ENCODE measurements at regions not wholly inside any gene's neighbourhood (a gene's known extent, or its start where the extent isn't known, plus 50 kb on each side); places are given as distances from the start of the nearest gene placed in this dataset.

DNA sequence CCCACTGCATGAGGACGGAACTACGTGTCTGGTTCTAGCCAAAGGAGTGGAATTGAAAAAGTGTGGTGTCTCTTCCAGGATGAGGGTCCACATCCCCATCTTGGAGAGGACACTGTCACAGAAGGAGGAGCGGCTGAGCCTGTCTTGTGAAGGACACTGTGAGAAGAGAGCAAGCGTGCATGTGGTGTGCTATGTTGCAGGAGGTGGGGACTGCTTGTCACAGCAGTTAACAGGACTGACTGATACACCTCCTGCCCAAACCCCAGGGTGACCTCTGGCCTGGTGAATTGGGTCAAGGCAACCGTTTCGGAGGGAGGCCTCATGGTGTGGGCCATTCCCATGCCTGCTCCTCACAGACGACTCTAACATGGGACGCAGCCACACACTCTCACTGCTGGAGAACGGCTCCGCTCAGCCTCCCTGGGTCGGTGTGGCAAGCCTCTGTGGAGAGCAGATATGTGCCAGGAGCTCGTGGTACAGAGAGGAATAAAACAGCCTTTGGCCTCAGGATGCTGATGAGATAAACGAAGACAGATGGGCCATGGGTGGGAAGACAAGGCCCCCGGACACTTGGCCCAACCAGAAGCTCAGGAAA lies 56.4 kb upstream of the RBFOX3 start:
- Histone ChIP-seq H4K20me1 (ENCODE audit: insufficient read depth, low read length) (no peaks in the 10 kb centered on the region), H3K9me3 (ENCODE audit: low read length) (no peaks in the 10 kb centered on the region), H3K4me2 (ENCODE audit: low read depth, low read length) (no peak overlapping the region), H3K9ac (ENCODE audit: insufficient read depth, low read depth, low read length) (no peak overlapping the region), H3K4me1 (ENCODE audit: insufficient read depth, low read length) (no peaks in the 10 kb centered on the region), H2AFZ (ENCODE audit: low read length) (no peak overlapping the region), H3K36me3 (replicated peaks in 1 of 2; ENCODE audit: control insufficient read depth in 1 of 2, insufficient read depth in 2 of 2, low read length in 2 of 2) (no peaks in the 10 kb centered on the region), H3K27ac (ENCODE audit: extremely low read length, insufficient read depth, low read length) (no peak overlapping the region), H3K4me3 (replicated peaks in 1 of 3; ENCODE audit: insufficient read depth in 1 of 3, low read depth in 2 of 3, low read length in 3 of 3) (no peak overlapping the region), H3K79me2 (ENCODE audit: insufficient read depth, low read length) (no peaks in the 10 kb centered on the region), H3K27me3 (ENCODE audit: control insufficient read depth in 1 of 2, insufficient read depth in 2 of 2, low read length in 2 of 2) (peaks cover 11 to 66% of the 10 kb centered on the region in 2 experiments; a peak in 3 of 5 replicates)
- POLR2A ChIA-PET = no interaction called here
- in situ Hi-C loops (cut with HindIII; ENCODE audit: extremely low pct_ligation_motif_present, low pct_unique_long_range_greater_than_20kb) = no loop called here
- no peak for FAIRE-seq
- ATAC-seq = no peak
- no TSS peak for BruUV-seq (replicated peaks)
- TF ChIP-seq EED (CRISPR knock-in tag; IDR thresholded peaks at IDR 0.05) (no peak), ZNF777 (CRISPR knock-in tag; IDR thresholded peaks at IDR 0.05) (no peak), TOPORS (CRISPR knock-in tag; IDR thresholded peaks at IDR 0.05) (no peak), RBAK (CRISPR knock-in tag; IDR thresholded peaks at IDR 0.05) (peak; percentile 91), ZNF768 (CRISPR knock-in tag; IDR thresholded peaks at IDR 0.05) (no peak), CEBPG (CRISPR knock-in tag; IDR thresholded peaks at IDR 0.05) (no peak)
- intact Hi-C loops (cut with micrococcal nuclease; ENCODE audit: unreplicated experiment) = no loop called here
- CTCF ChIA-PET (ENCODE audit: low intra/inter-chr PET ratio, low total read pairs) = no interaction called here
- 13% methylated on average over 13 of the region's 14 CpGs for WGBS (ENCODE audit: low lambda C conversion rate)
- DNase-seq (ENCODE audit: low spot score) = no peak

DNA sequence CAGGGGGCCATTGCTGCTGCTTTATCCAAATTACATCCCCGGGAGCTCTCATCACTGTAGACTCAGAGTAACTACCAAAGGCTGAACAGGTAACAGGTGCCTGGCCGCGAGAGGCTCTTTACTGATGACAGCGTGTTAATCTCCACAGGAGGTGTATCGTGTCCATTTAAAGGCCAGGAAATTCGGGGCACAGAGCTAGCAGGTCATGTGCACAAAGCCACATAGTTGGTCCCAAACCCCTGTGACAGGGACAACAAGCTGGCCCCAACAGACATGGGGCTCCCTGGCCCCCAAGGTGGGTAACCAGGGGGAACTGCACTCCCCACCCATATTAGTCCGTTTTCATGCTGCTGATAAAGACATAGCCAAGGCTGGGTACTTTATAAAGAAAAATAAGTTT lies 55.3 kb upstream of the RBFOX3 start:
- DNase-seq (ENCODE audit: low spot score) (no peak), FAIRE-seq (no peak), ATAC-seq (no peak)
- ChIA-PET POLR2A (no interaction called here), CTCF (ENCODE audit: low intra/inter-chr PET ratio, low total read pairs) (no interaction called here)
- no peaks in the 10 kb centered on the region for H3K79me2 ChIP-seq (ENCODE audit: insufficient read depth, low read length)
- peaks cover 11 to 62% of the 10 kb centered on the region in 2 experiments; a peak in 3 of 5 replicates for H3K27me3 ChIP-seq (ENCODE audit: control insufficient read depth in 1 of 2, insufficient read depth in 2 of 2, low read length in 2 of 2)
- H3K4me1 ChIP-seq (ENCODE audit: insufficient read depth, low read length) = no peaks in the 10 kb centered on the region
- H3K36me3 ChIP-seq (replicated peaks in 1 of 2; ENCODE audit: control insufficient read depth in 1 of 2, insufficient read depth in 2 of 2, low read length in 2 of 2) = no peaks in the 10 kb centered on the region
- no TSS peak for BruUV-seq (replicated peaks)
- intact Hi-C loops (cut with micrococcal nuclease; ENCODE audit: unreplicated experiment) = no loop called here
- no peak overlapping the region for H3K4me3 ChIP-seq (replicated peaks in 1 of 3; ENCODE audit: insufficient read depth in 1 of 3, low read depth in 2 of 3, low read length in 3 of 3)
- H3K9ac ChIP-seq (ENCODE audit: insufficient read depth, low read depth, low read length) = no peak overlapping the region
- no peak overlapping the region for H3K4me2 ChIP-seq (ENCODE audit: low read depth, low read length)
- no peak overlapping the region for H2AFZ ChIP-seq (ENCODE audit: low read length)
- no peaks in the 10 kb centered on the region for H4K20me1 ChIP-seq (ENCODE audit: insufficient read depth, low read length)
- H3K9me3 ChIP-seq (ENCODE audit: low read length) = no peaks in the 10 kb centered on the region
- in situ Hi-C loops (cut with HindIII; ENCODE audit: extremely low pct_ligation_motif_present, low pct_unique_long_range_greater_than_20kb) = no loop called here
- H3K27ac ChIP-seq (ENCODE audit: extremely low read length, insufficient read depth, low read length) = no peak overlapping the region
- 15% methylated on average over 2 of the region's 7 CpGs for WGBS (ENCODE audit: low lambda C conversion rate)
- no peak for TF ChIP-seq KDM1A (CRISPR knock-in tag; IDR thresholded peaks at IDR 0.05)
- no peak for TF ChIP-seq ZNF530 (CRISPR knock-in tag; IDR thresholded peaks at IDR 0.05; ENCODE audit: low read depth)
- TF ChIP-seq ZNF224 (CRISPR knock-in tag; IDR thresholded peaks at IDR 0.05) = no peak
- no peak for TF ChIP-seq ZNF121 (CRISPR knock-in tag; IDR thresholded peaks at IDR 0.05)
- no peak for TF ChIP-seq ZNF703 (CRISPR knock-in tag; IDR thresholded peaks at IDR 0.05; ENCODE audit: borderline replicate concordance)
- TF ChIP-seq, protein P1, sequence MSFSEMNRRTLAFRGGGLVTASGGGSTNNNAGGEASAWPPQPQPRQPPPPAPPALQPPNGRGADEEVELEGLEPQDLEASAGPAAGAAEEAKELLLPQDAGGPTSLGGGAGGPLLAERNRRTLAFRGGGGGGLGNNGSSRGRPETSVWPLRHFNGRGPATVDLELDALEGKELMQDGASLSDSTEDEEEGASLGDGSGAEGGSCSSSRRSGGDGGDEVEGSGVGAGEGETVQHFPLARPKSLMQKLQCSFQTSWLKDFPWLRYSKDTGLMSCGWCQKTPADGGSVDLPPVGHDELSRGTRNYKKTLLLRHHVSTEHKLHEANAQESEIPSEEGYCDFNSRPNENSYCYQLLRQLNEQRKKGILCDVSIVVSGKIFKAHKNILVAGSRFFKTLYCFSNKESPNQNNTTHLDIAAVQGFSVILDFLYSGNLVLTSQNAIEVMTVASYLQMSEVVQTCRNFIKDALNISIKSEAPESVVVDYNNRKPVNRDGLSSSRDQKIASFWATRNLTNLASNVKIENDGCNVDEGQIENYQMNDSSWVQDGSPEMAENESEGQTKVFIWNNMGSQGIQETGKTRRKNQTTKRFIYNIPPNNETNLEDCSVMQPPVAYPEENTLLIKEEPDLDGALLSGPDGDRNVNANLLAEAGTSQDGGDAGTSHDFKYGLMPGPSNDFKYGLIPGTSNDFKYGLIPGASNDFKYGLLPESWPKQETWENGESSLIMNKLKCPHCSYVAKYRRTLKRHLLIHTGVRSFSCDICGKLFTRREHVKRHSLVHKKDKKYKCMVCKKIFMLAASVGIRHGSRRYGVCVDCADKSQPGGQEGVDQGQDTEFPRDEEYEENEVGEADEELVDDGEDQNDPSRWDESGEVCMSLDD (CRISPR knock-in tag; IDR thresholded peaks at IDR 0.05; ENCODE audit: borderline replicate concordance) = no peak
